Colonic mucosa (tissue), 4 donors: ENCODE measurements at regions not wholly inside any gene's neighbourhood (a gene's known extent, or its start where the extent isn't known, plus 50 kb on each side); places are given as distances from the start of the nearest gene placed in this dataset.

ENCODE experiments used
- DNase-seq: peaks from one replicate; pipeline ENCODE4 v3.0.0-alpha.2; 2020
- H3K27ac ChIP-seq: fragments of 200-600 bp; one replicate; pipeline ENCODE4 v1.8.0; 2021
- H3K27me3 ChIP-seq: fragments of 200-600 bp; one replicate; pipeline ENCODE4 v1.8.0; 2021
- H3K36me3 ChIP-seq: fragments of 200-600 bp; one replicate; pipeline ENCODE4 v1.8.0; 2021
- H3K4me1 ChIP-seq: fragments of 200-600 bp; one replicate; pipeline ENCODE4 v1.8.0; 2021; ENCODE audit warnings: mild to moderate bottlenecking
- H3K4me3 ChIP-seq: fragments of 200-600 bp; one replicate; pipeline ENCODE4 v1.8.0; 2021
- H3K9ac ChIP-seq, 2 donors: one replicate each; pipeline ENCODE4 v1.7.0; 2013; ENCODE audit warnings: control low read depth in 2 of 2, low read depth in 2 of 2, low read length in 2 of 2
- H3K9me3 ChIP-seq: fragments of 200-600 bp; one replicate; pipeline ENCODE4 v1.8.0; 2021
- CTCF ChIP-seq: fragments of 200-600 bp; IDR thresholded peaks from one replicate; pipeline ENCODE4 v1.8.0; 2022; ENCODE audit warnings: antibody characterized with exemption, mild to moderate bottlenecking
- intact Hi-C: fragments of 100-400 bp; cut with DNase I; formaldehyde crosslinking; loops from one replicate; pipeline ENCODE4 v1.14.1; 2022
- donor health status: healthy.
- donor health status: DM: no; HTN: no; CAD: no.
- donor health status: DM: no; HTN: no; CAD: no.

DNA sequence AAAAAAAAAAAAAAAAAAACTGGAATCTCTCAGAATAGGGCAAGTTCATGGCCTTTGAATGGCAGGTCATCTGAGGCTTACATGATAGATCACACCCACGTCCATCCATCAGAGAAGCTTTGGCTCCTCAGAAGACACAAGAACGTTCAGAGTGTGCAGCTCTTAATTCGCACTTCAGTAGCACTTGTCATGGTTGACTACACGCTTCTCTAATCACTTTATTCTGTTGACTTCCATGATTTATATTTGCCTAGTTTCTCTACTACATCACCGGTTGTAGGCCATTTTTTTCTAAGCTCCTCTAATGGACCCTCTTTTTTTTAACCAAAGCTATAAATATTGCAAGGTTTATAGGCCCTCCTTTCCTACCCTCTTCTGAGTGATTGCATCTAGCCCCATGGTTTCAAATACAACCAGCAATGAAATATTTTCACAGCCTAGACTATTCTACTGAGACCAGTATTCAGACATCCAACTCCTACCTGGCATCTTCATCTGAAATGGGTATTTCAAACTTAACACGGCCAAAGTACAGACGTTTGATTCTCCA lies 305.4 kb upstream of the CELF2 start:
- TF ChIP-seq CTCF, result no peak
- no peak for DNase-seq

GRCh38 chr10:10714327-10714726 lies 303.3 kb upstream of the CELF2 start:
- Histone ChIP-seq H3K27ac (no peak overlapping the region), H3K9ac (no peak overlapping the region), H3K4me1 (no peaks in the 10 kb centered on the region), H3K36me3 (no peaks in the 10 kb centered on the region), H3K4me3 (no peak overlapping the region), H3K9me3 (no peaks in the 10 kb centered on the region), H3K27me3 (no peaks in the 10 kb centered on the region)
- intact Hi-C loops, result no loop called here
- no peak for DNase-seq
- no peak for TF ChIP-seq CTCF

More for the DNA sequence above, 305.4 kb upstream of the CELF2 start:
- Histone ChIP-seq H3K27me3 (no peaks in the 10 kb centered on the region), H3K4me3 (no peak overlapping the region), H3K9ac (no peak overlapping the region), H3K4me1 (no peaks in the 10 kb centered on the region), H3K27ac (no peak overlapping the region), H3K36me3 (no peaks in the 10 kb centered on the region), H3K9me3 (no peaks in the 10 kb centered on the region)
- intact Hi-C loops, result no loop called here

DNA sequence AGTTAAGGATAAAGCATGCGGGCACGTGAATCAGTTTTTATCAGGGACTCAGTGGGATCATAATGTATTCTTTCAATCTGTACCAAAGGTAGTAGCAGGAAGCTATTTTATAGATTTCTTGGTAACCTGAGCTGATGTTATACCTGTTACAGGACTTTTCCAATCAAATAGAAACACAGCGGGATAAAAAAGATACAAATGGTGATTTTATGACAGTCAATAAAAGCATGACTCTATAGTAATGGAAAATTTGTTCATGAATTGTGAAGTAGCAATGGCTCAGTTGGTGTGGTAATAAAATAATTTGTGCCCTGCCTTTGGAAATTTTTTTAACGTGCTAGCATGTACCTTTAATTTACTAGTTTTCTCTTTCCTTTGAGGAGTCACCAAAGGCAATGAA lies 300.7 kb upstream of the CELF2 start:
- Histone ChIP-seq H3K9me3 (no peaks in the 10 kb centered on the region), H3K4me3 (no peak overlapping the region), H3K36me3 (no peaks in the 10 kb centered on the region), H3K4me1 (no peaks in the 10 kb centered on the region), H3K9ac (no peak overlapping the region), H3K27ac (no peak overlapping the region), H3K27me3 (no peaks in the 10 kb centered on the region)
- intact Hi-C loops, result no loop called here
- TF ChIP-seq CTCF, result no peak
- DNase-seq, result no peak

GRCh38 chr10:10722422-10722821 lies 295.2 kb upstream of the CELF2 start:
- Histone ChIP-seq H3K27ac (no peak overlapping the region), H3K9ac (no peak overlapping the region), H3K36me3 (no peaks in the 10 kb centered on the region), H3K4me1 (no peaks in the 10 kb centered on the region), H3K4me3 (no peak overlapping the region), H3K9me3 (no peaks in the 10 kb centered on the region), H3K27me3 (no peaks in the 10 kb centered on the region)
- intact Hi-C loops, result no loop called here
- no peak for DNase-seq
- no peak for TF ChIP-seq CTCF

- Histone ChIP-seq H3K27me3 (no peaks in the 10 kb centered on the region), H3K9ac (no peak overlapping the region), H3K4me3 (no peak overlapping the region), H3K9me3 (no peaks in the 10 kb centered on the region), H3K4me1 (no peaks in the 10 kb centered on the region), H3K27ac (no peak overlapping the region), H3K36me3 (no peaks in the 10 kb centered on the region)
- intact Hi-C loops, result no loop called here
- no peak for DNase-seq
- TF ChIP-seq CTCF, result no peak
Observed at GRCh38 chr10:10725196-10725595, 292.5 kb upstream of the CELF2 start.
